GM19463 (cell line): ENCODE measurements at regions not wholly inside any gene's neighbourhood (a gene's known extent, or its start where the extent isn't known, plus 50 kb on each side); places are given as distances from the start of the nearest gene placed in this dataset.
"Not testable (repeated sequence)": the region's sequence is repeated elsewhere in the genome, so short reads cannot be mapped to it uniquely, and the experiment has no call there.

Source experiments
- ATAC-seq: cut with Tn5 transposase; IDR thresholded peaks from one replicate; pipeline ENCODE4 v1.9.1; 2021; ENCODE audit warnings: mild to moderate bottlenecking, moderate library complexity; ENCODE audit not compliant: unreplicated experiment

DNA sequence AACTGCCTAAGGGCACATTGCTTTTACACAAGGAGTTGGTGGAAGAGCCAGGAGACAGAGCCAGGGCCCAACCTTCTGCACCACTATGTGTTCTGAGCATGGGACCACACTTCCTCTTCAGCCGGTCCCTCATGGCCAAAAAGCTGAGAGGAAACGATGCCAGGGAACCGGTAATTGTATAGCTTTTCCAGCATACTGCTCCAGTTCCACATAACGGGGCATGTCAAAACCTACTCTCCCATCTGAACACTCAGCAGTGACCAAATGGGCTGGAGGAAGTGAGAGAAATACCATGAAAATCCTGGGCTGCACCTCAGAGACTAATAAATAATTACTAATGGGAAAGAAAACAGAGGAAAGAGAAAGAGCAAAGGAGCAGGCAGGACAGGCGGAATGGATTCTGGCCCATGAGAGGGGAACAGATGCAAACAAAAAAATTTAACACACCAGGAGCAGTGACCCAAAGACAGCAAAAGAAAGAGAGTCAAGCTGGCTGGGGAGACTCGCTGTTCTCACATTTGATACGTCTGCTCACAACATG, 52.0 kb upstream of the BMP2 start:
- no peak for ATAC-seq

DNA sequence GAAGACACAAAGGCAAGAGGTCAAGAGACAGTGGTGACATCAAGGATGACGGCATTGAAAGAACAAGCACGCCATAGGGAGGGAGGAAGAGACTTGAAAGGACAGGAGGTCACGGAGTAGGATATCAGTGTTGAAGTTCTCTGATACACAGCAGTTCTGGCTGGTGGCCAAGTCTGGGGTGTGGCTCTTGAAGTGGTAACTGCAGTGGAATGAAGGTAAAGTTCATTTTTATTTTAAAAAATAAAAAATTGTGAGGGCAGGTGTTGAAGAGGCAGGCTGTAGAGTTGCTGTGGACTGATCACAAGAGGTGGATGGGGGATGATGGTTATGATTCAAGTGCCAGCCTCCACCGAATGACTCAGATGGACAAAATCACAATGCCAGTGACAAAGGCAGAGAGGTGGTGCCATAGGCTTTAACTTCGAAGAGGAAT, 53.2 kb upstream of the BMP2 start:
- ATAC-seq: no peak

DNA sequence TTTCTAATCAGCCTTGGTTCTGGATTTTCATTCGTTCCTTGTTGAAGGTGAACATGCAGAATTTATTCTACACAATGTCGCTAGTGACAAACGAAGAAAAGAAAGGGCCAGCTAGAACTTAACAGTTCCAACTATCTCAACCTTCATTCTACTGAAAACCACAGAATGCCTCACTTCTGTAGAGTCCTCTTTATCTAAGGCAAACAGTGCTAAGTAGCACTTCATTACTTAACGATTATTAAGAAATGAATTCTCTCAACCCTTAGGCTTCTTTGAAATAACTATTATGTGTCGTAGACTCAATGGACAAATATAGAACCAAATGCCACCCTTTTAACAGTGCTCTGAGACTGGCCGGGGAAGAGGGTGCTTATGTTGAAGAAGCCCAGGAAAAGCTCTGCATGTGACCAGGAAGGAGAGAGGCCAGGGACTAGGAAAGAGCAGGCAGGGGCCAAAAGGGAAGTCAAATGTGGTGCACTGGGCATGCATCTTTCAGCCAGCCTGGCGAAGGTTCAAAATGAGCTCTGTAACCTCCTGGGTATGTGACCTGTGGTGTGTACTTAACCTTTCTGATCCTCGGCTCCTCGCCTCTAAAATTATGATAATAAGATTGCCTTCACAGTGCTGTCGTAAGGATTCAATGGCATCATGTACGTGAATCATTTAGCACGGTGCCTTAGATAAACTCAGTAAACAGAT, 55.4 kb upstream of the BMP2 start:
- no peak for ATAC-seq

DNA sequence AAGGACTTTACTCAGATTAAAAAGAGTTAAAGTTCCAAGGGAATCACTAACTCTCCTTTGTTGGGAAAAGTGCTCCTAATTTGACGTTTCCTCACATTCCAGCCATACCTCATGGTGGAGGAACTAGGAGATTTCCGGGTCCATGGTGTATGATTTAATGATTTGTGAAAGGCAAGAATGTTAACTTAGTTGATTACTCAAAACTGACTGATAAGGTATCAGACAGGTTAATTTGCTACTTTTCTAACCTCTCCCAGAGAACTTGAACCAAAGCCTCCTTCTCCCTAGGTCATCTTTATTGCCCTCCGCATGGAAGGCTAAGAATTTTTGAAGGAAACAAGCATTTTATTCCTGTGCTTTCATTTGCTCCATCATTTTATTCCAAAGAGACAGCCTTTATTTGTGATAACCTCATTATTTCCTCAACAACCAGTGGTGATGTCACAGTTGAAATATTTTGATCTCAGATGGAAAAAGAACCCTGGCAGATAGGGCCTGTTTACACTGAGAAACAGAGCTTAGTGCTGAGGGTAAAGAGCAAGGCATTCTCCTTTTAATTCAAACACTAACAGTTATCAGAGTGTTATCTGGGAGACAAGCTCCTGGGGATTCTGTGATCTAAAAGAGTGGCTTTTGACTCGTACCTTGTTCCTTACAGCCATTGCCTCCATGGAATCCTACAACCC, 57.4 kb upstream of the BMP2 start:
- no peak for ATAC-seq

DNA sequence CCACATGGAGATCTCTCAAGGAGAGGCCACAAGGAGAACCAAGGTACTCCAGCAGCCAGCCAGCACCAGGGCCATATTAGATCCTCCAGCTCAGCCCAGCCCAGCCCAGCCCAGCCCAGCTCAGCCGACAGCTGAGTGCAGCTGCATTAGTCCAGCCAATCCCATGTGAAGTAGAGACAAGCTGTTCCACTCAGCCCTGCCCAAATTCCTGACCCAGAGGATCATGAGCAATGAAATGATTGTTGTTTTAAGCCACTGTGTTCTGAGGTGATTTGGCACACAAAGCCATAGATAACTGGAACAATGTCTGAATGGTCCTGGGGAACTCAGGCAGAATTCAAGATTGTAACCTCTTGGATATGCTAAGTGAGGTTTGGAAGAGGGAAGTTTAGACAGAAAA, 59.5 kb upstream of the BMP2 start:
- ATAC-seq: no peak

DNA sequence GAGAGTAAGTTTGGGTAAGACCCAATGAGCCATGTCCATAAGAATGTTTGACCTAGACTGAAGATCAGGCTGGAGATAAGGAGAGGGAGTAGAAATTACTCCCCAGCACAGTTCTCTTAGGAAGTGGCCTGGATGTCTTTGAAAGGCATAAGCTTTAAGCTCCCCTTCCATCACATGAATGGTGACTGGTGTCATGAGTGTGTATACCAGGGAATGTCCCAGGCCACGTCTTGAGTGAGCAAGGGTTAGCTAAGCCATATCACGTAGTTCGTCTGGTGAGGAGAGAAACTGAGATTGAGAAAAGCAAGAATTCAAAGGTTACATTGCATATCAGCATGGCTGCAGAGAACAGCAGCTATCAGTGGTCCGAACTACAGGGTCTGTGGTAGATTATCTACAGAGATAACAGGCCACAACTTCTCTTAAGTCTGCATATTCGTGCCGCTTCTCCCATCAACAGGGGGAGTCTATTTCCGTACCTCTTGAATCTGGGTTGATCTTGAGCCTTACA, 60.1 kb upstream of the BMP2 start:
- no peak for ATAC-seq

DNA sequence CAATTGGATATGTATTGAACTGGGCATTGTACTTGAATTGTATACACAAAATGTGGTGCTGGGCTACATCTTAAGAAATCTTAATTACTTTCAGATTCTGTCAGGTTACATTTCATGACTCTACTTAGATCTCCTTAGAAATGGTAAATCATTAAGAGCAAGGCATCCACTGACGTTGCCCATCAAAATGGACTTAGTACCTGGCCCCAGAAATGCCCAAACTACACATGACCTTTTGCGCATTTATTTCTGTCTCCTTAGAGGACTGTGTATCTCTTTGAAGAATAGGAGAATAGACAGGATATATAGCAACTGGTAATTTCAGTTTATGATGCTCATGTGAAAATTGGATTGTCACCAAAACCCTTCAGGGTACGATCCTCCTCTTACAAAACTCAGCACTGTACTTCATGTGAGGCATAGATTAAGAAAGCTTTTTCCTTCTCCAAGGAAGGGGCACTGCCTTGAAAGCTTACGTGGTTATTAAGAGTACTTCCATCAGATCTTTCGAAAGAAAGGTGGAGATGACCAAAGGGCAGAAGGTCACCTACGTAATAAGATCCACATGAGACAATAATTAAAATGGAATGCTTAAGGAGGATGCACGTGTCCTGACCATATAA, 61.4 kb upstream of the BMP2 start:
- ATAC-seq: no peak

DNA sequence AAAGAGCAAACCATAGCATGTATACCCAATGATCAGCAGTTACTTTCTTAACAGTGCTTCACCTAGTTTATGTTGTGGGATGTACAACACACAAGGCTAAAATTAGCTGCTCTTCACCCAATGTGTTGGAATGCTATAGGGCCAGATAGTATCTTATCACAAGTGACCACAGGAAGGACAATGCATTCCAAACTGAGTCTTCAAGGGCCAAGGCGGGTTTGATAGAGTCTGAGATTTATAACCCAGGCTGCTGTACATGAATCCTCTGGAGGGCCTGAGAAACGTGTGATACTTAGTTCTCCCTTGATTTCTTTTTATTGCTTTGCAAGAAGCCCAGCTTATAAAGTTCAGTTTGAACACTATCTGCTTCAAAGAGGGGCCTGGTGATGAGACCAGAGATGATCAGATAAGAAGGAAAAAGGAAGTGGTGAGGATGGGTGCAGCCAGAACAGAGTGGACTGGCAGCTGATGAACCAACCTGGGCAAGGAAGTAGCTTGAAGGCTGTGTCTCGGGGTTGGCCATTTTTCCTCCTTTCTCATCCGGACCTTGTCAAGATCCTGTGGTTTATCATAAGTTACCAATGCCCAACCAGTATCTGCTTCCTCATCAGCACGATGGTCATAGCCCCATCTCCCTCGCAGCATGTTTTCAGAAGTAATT, 62.2 kb upstream of the BMP2 start:
- no peak for ATAC-seq

DNA sequence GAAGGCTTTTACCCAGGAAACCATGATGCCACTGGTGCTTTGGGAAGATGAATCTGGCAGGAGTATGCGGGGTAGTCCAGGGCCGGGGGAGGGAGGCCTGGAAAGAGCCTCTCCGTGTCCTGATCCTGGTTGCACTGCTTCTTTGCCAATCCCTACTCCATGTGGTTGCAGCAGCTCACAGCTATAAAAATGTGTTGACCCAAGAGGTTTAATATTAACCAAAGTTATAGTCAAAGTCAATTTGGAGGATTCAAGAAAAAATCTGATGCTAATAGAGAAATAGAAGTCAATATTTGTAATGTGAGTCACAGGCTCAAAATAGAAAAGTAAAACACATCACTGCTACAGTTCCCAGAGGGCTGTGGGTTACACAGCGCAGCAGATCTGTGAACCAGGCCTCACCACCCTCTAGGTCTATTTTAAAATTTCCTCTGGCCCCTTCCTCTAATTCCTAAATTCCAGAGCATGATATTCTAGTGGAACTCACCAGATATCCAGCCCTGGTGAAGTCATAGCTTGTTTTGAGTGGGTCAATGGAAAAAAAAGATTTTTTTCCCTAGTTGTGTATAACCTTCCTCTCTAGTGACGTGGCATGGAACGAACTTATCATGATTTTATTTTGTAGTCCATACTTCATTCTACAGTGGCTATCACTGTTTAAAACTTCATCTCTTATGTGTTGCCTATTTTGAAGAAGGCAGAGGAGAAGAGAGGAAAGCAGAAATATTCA, 63.2 kb upstream of the BMP2 start:
- peak; percentile 30 for ATAC-seq

DNA sequence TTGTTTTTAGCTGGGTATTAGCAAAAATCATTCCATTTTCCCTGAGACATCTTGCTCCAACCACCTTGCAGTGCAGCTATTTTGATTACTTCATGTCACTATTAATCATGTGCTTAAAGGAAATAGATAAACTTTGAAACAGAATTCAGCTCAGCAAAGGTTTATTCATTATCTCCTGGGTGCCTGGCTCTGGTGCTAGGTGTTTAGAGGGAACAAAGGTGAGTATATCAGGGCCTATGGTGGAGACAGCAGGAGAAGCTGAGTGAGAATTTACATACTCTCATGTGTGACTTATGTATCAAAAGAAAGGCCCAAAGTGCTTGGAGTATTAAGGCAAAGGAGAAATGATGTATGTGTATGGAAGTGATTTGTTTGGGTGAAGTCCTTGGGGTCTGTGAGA, 63.8 kb upstream of the BMP2 start:
- ATAC-seq: no peak

DNA sequence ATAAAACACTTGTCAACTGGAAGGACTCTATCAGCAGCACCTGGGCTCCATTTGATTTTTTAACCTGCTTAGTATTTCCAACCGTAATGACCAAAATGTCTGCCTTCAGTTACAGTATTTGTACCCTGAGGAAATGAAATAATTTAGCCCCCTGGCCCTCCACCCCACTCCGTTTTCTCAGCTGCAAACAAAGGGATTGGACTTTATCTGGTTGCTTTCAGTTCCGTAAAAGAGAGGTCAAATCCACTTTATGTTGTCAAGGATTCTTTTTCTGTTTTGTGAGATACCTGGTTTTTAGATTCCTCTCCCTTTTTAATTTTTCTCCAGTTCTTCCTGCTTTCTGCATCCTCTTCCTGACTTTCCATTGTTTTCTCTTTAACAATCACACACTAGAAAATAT, 64.4 kb upstream of the BMP2 start:
- no peak for ATAC-seq

DNA sequence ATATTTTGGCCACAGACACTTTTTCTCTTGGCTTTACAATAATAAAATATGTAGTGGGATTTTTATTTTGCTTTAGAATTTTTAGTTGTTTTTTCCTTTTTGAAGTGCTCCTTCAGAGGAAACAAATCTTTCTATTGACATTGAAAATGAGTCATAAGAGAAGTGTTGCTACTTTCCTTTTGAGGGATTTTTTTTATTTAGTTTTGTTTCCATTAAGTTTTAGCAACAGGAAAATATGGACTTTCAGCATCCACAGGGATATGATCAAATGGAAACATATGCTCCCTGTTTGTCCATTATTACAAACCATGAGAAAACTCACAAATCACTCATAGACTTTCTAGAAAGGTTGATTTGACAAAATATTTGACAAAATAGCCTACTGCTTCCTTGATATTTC, 65.3 kb upstream of the BMP2 start:
- ATAC-seq: no peak

DNA sequence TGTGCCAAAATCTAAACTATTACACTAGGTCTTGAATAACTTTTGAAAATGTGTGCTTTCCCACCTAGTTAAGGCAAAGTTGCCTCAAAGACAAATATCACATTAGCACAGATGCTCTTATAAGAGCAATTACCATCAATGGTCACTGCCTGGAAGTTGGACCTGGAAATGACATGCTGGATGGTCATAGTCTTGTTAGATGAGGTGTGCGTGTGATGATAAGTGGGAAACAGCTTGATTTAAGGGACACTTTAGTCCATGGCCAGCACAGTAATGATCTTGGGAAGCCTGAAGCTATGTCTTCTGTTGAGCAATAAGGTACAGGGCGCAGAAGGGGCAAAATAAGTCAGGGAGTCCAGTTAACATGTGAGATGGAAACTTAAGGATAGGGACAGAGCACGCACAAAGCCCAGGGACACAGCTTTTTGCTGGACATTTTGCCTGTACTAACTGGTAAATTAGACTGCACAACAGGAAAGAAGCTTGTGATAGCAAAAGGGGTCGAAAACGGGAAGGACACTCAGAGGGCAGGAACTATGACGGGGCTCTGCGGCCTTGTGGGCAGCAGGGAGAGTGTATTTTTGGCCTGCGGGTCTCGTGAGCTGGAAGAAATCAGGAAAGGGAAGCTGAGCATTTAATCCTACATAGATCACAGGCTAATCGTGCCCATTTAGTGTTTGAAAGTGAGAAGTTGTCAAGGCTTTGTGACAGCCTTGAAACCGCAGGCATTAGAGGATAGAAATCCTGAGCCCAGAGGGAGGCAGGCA, 66.7 kb upstream of the BMP2 start:
- no peak for ATAC-seq

DNA sequence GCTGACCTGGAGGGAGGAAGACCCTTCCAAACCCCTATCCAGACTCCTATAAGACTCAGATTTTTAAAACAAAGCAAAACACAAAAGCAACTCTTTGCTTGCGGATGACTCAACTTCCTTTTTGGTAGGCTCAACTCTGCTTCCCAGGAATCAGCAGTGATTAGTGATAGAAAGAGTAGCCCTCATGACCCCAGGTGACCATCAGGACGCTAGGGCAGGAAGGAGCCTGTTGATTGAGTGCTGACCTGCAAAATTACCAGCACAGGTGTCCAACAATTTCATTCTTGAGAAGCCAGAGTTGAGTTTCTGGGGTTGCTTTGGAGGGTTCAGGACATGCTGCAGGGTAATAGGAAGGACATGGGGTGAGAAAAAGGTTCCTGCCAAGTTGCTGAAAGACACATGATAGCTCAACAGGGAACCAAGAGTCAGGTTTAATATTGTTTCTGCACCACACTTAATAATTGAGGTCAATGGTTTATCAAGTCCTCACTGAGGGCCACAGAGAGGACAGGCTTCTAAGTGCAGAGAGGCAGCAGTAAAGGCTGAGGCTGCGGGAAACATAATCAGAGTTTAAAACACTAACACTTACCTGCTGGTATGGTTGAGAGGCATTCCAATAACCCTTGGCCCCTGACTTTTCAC, 67.4 kb upstream of the BMP2 start:
- no peak for ATAC-seq

DNA sequence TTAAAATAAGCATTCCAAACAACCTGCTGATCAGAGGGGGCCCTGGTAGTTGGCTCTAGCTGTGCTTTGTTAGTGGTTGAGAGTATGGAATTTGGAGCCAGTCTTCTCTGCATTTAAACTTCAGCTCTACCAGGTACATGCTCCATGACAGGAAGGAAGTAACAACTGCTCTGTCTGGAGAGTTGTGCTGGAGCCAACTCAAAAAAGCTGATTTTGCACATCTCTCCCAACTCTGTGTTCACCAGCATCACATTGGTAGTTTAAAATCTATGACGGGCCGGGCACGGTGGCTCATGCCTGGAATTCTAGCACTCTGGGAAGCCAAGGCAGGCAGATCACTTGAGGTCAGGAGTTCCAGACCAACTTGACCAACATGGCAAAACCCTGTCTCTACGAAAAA, 68.8 kb upstream of the BMP2 start:
- no peak for ATAC-seq

DNA sequence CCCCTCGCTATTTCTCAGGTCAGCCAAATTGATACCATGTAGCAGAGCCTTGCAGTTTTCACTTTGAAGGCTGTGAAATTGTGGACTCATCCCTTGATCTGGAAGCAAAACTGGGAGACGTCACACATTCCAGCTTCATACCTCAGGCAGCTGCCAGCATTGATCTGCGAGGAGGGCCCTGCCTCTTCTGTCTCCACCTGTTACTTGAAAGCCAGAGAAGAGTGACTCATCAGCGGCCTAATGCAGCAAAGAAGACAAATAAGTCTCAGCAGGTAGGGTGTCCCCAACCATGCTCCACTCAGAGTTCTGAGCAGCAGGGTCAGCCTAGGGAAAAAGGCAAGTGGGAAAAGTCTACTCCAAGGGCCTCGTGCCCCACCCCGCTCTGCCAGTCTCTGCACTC, 69.4 kb upstream of the BMP2 start:
- ATAC-seq: no peak

DNA sequence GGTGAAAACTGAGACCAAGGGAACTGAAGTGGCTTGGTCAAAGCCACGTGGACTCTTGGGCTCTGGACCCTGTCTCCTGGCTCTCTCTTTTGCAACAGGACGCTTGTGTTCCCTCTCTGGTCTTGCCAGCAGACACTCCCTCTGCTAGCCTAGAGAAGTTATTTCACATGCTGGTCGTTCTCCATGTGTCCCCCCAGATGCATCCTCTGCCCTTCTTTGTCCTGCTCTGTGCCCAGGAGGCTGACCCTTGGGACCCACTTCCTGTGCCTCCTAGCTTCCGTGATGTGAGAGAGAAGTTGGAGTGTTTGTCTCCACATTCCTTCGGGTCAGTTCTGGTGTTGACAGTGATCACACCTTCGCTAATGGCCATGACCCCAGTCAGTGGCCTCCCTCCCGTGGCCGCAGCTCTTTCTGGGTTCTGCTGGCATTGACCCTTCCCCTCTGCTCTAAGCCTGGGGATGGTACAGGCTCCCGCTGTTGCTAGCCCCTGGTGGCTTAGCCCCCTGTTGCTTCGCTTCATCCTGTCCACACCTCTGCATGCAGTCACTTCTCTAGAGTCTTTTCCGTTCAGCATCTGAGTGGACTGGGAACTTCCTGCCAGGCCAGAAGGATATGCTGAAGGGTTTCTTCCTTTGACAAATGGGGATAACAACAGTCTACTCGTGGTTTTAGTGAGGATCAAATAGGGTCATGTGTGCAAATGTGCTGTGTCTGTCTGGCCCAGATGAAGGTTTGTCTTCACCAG, 70.1 kb upstream of the BMP2 start:
- no peak for ATAC-seq

DNA sequence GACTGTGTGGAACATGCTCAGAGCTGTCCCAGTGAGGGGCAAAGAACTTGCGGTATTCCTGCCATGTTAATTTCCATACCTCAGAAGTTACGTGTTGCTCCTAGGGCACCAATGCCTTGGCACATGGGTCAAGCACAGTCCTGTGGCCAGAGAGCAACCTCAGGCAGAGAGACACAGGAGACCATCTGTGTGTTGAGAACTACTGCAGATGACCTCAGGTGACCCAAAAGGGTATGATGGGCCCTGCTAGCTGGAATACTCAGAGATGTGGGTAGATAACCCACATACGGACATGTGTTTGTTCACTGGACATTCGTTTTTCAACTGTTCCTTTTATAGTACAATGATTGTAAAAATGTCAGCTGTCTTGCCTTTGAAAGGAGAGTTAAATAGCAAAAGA, 71.5 kb upstream of the BMP2 start:
- no peak for ATAC-seq

DNA sequence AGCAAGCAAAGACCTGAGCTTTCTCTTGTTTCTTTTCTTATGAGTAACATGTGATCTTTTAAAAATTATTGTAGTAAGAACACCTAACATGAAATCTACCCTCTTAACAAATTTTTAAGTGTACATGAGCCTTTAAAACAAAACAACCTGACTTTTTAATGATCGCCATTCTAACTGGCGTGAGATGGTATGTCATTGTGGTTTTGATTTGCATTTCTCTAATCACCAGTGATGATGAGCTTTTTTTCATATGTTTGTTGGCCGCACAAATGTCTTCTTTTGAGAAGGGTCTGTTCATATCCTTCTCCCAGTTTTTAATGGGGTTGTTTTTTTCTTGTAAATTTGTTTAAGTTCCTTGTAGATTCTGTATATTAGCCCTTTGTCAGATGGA, 73.7 kb upstream of the BMP2 start:
- not testable (repeated sequence) for ATAC-seq
